ENCODE measurements at regions not wholly inside any gene's neighbourhood (a gene's known extent, or its start where the extent isn't known, plus 50 kb on each side); places are given as distances from the start of the nearest gene placed in this dataset.
A peak's percentile ranks its signal among the peaks of the same experiment; 100 is the strongest.

- DNase-seq: peak; percentile 78
Measured at GRCh38 chr1:218686258-218686657, 341.1 kb downstream of the TGFB2 start.

- DNase-seq: no peak
Measured at GRCh38 chr1:218686761-218687160, 341.6 kb downstream of the TGFB2 start.

- no peak for DNase-seq
Measured at GRCh38 chr1:218692808-218693207, 347.7 kb downstream of the TGFB2 start.

- DNase-seq: no peak
Measured at GRCh38 chr1:218693599-218693998, 348.5 kb downstream of the TGFB2 start.

GRCh38 chr1:218694085-218694484 is 348.9 kb downstream of the TGFB2 start:
- no peak for DNase-seq

DNA sequence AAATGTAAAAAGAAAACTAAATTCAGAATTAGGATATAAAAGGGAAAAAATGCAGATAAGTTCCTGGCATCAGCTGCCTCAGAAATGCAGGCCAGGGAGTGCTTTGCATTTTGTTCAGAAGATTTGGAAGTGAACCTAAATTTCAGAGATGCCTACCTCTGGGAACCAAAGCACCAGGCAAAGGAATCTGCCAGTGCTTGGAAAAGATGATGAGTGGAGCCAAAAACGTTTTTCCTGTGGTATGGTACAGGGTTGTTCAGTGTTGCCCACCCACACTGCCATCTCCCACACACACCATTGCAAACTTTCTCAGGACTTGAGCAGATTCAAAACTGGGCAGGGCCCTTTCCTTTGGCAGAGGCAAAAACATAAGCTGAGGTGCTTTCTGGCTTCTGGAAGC is 349.5 kb downstream of the TGFB2 start:
- DNase-seq: no peak

GRCh38 chr1:218695525-218695924 is 350.4 kb downstream of the TGFB2 start:
- DNase-seq: no peak

GRCh38 chr1:218698141-218698540 is 353.0 kb downstream of the TGFB2 start:
- DNase-seq: no peak

- DNase-seq: no peak
Measured at GRCh38 chr1:218699421-218699820, 354.3 kb downstream of the TGFB2 start.

GRCh38 chr1:218699865-218700264 is 354.7 kb downstream of the TGFB2 start:
- no peak for DNase-seq

GRCh38 chr1:218700666-218701065 is 355.5 kb downstream of the TGFB2 start:
- no peak for DNase-seq

DNA sequence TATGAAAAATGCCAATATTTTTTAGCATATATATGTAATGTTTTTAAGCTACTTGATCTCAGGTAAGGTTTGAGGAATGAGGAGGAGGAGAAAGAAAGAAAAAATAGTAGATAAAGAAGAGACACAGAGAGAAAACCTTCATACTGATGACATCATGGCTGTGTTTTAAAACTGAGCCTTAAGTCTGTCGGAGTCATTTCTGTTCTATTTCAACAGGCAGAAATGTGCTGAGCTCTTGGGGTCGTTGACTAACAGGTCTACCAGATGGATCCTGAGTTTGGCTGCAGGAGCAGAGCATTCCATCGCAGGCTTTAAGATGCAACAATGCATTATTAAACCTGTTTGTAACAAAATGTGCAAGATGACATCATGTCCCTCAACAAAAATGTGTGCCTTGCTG is 356.0 kb downstream of the TGFB2 start:
- no peak for DNase-seq

GRCh38 chr1:218702775-218703174 is 357.6 kb downstream of the TGFB2 start:
- no peak for DNase-seq

DNA sequence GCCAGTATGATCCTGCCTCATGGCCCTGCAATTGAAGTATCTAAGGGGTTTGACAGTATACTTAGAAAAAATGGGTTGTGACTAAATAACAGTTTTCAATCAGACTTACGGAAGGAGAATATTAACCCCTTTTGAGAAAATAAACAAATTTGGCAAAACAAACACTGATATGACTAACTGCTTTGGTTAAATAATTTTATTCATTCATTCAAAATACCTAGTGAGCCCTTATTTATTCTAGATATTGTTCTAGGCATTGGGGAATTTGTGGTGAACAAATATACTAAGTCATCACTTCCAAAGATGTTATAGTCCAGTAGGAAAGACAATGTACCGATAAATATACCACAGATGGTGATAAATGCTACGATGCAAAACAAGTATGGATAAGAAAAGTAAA is 358.7 kb downstream of the TGFB2 start:
- no peak for DNase-seq

- no peak for DNase-seq
Measured at GRCh38 chr1:218705391-218705790, 360.3 kb downstream of the TGFB2 start.

DNA sequence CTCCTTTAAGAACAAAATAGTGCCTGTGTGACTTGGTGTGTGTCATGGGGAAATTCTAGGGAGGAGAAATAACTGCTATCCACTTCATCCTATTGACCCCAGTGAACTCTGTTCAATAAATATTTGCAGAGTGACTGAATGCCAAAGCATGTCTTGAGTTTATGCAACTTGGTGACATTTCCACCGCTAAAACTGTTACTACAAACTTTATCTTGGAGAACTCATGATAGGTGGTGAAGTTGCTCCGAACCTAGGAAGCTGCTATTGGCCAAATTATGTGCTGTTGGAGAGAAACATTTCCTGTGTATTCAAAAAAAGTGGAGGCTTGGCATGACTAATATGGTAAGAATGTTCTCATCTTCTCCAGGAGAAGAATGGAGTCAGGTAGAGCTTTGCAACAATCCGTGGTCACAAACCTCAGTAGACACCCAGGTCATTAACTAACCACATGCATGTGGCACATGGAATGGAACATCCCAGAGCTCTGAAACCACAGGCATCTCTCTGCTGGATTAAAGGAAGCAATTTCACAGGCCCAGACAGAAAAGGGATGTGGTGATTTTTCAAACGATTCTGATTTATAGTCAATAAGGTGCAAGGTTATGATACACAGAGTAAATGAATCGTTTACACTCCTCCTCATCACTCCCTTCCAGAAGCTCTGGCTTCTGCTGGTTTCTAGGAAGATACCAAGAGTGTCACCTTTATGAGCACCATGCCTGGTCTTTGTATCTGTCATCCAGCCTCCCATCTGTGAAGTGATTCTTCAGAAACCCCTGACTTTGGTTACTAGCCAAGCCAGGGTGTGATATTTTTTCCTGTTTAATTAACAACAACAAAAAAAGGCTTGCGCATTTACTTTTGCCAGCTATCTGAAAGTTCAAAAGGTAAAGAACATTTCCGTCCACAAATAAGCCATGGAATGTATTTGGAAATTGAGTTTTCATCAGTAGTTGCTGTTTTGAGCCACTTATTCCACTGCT is 361.1 kb downstream of the TGFB2 start:
- peak; percentile 100 for DNase-seq

DNA sequence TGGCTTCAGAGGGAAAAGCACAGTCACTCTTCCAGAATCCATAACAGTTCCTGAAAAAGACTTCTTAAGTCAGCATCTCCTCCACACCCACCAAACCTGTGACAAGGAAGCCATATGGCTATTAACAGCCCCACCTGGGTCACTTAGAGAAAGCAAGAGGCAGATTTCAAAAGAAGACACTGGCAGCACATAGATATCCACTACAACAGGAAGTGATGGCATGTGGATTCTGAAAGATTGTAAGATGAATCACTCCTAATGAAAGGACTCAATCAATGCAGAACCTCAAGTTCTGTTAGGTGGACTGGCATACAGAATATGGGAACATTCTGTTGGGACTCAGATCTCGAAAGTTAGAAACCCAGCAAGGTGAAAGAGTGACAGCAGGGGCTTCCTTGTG is 365.9 kb downstream of the TGFB2 start:
- DNase-seq: no peak

GRCh38 chr1:218711884-218712674 is 366.9 kb downstream of the TGFB2 start:
- peak; percentile 41 for DNase-seq

DNA sequence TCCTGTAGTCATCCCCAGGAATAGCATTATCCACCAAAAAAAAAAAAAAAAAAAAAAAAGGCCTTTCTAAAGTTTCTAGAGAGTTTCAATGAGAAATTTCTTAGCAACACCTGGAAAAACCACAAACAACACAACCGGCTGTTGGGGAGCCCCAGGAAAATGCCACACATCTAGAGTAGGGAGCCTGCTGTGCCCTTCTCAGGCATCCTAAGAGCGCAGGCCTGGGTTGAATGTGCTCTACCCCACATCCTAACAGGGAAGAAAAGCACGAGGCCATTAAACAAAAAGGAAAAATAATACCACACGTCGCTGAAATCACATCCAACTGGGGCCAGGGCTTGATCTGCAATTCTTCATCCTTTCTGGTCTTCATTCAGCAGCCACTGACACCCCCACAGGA is 367.5 kb downstream of the TGFB2 start:
- DNase-seq: no peak

DNA sequence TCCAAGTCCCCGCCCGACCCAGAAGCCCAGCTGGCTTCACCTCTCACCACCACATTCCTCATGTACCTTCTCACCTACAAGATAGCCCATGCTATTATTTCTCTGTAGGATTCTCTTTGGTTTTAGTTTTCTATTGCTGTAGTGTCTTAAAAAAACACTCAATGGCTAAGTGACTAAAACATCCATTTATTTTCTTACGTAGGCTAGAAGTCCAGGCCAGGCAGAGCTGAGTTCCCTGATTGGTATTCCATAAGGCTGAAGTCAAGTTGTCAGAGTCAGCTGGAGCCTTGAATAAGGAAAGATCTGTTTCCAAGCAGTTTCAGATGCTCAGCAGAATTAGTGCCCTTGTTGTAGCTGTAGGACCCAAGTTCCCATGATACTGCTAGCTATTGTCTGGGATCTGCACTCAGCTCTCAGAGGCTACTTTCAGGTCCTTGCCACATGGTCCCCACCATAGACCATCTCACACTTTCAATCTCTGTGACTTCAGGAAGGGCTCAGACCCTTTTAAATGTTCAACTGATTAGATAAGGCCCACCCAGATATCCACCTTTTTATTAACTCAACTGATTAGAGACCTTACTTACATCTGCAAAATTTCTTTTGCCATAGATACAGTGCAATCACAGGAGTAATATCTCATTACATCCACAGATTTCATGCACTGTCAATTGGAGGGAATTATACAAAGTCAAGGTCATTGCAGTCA is 371.0 kb downstream of the TGFB2 start:
- DNase-seq: no peak

DNA sequence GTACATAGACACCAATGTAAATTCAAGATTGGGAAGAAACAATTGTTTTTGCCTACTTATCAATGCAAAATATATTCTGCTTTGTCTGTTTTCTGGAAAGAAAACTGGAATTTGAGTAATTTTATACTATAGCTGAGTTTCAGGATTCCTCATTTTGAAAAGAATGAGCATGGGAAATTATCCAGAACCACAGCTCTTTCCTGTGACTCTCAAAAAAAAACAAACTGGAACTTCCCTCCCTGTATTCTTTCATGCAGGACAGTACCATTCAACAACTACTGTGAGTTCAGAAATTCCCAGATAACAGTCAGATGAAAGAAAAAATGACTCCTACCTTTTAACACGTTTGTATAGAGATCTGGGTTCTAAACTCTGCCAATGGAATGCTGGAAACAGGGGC is 372.4 kb downstream of the TGFB2 start:
- peak; percentile 61 for DNase-seq

DNA sequence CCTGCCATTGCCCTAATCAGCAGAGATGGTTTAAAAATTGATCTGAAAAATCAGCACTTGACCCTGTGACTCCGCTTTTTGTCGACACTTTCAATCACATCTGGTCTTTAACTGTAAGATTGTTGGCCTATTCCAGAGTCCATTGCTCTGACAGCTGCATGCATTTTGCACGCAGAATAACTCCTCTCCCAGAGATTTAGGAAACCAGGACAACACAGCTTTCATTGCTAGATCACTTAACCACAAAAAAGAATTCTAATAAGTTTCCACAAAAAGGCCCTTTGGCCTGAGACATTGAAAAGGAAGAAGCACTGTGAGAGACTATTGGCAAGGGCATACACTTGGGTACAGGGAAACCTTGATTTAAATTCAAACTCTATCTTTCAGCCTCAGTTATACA is 373.1 kb downstream of the TGFB2 start:
- peak; percentile 25 for DNase-seq

DNA sequence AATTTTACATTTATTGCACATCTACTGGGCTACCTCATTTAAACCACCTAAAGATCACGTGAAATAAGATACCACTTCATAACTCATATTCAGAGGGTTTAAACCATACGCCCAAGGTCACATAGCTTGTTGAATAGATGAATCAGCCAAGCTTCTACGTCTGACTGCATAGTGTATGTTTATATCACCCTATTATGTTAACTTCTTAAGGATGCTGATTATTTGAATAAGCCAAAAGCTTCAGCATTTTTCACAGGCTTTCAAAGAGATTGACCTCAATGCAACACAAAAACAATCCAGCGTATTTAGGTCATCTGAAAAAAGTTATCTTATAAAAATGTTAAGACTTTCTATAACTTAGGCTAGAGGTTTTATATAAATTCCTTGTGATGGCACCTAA is 373.8 kb downstream of the TGFB2 start:
- DNase-seq: peak; percentile 44

Measured in fibroblast of skin of right quadriceps (primary cell).